Astrocyte of the spinal cord (primary cell): ENCODE measurements at regions not wholly inside any gene's neighbourhood (a gene's known extent, or its start where the extent isn't known, plus 50 kb on each side); places are given as distances from the start of the nearest gene placed in this dataset.

Experiments
- DNase-seq: peaks from one replicate; pipeline ENCODE4 v3.0.0; 2011; ENCODE audit warnings: low read depth, low spot score
- H3K4me3 ChIP-seq: 2 replicates; pipeline ENCODE4 v1.5.1; 2011; ENCODE audit warnings: low read depth, mild to moderate bottlenecking, low read length, moderate library complexity
- in situ Hi-C: cut with HindIII; loops from 2 replicates; pipeline ENCODE4 v1.10.0; 2017; ENCODE audit warnings: low sequenced_read_pairs
- TF ChIP-seq, protein P1 (sequence below): IDR thresholded peaks from 2 replicates; pipeline ENCODE4 v1.5.1; 2012; ENCODE audit warnings: low read depth, mild to moderate bottlenecking, low read length, inconsistent platforms

DNA sequence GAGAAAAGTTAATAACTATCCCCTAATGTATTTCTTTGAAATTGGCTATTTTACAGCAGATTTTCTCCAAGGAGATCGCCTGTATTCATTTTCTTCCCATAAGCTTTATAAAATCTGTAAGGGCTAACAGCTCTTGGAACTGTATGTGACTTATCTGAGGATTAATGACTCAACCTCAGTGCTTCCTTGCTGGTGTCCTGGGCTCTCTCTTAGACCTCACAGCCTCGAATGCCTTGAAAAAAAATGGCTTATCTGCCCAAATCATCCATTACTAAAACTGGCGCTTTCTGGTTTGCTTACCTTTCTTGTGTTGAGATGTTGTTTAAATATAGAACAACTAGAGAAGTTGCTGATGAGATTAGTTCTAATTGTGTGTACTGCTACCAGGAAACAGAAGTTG, 713.6 kb downstream of the SLC4A3 start:
- TF ChIP-seq, protein P1, sequence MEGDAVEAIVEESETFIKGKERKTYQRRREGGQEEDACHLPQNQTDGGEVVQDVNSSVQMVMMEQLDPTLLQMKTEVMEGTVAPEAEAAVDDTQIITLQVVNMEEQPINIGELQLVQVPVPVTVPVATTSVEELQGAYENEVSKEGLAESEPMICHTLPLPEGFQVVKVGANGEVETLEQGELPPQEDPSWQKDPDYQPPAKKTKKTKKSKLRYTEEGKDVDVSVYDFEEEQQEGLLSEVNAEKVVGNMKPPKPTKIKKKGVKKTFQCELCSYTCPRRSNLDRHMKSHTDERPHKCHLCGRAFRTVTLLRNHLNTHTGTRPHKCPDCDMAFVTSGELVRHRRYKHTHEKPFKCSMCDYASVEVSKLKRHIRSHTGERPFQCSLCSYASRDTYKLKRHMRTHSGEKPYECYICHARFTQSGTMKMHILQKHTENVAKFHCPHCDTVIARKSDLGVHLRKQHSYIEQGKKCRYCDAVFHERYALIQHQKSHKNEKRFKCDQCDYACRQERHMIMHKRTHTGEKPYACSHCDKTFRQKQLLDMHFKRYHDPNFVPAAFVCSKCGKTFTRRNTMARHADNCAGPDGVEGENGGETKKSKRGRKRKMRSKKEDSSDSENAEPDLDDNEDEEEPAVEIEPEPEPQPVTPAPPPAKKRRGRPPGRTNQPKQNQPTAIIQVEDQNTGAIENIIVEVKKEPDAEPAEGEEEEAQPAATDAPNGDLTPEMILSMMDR, result no peak
- H3K4me3 ChIP-seq, result no peak overlapping the region
- in situ Hi-C loops, result no loop called here
- DNase-seq, result no peak

DNA sequence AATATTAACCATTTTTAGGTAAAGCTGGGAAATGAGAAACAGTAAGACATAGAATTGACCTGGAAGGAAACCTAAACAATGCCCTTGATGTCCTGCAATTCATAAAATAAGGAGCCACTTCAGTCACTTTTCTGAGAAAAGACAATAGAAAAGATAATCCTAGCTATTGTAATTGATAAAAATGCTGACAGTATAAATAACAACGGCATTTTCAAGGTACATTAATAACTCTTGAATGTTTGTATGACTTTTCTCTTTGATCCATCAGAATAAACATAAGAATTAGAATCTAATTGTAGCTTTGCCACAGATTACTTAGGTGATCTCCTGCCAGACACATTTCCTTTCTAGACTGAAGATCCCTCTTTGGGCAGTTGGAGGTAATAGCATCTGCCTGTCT, 719.5 kb downstream of the SLC4A3 start:
- TF ChIP-seq, protein P1, result no peak
- DNase-seq, result no peak
- in situ Hi-C loops, result no loop called here
- H3K4me3 ChIP-seq, result no peak overlapping the region

DNA sequence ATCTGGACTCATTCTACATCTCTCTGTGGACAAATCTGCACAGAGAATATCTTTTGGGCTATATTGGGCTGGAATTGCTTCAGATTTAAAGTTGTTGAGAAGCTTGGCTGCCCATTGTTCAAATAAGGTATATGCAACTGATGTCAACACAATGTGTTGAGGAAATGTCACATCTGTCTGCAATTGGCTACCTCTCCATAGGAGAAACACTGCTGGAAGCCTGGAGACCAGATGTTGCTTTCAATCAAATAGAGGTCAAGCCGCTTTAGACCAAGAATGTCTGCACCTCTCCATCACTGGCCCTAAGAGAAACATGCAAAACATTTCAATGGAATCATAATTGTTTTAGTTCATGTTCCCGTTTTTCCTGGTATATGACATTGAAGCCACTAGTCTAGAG, 720.2 kb downstream of the SLC4A3 start:
- no peak for DNase-seq
- in situ Hi-C loops, result no loop called here
- H3K4me3 ChIP-seq, result no peak overlapping the region
- TF ChIP-seq, protein P1, result no peak

DNA sequence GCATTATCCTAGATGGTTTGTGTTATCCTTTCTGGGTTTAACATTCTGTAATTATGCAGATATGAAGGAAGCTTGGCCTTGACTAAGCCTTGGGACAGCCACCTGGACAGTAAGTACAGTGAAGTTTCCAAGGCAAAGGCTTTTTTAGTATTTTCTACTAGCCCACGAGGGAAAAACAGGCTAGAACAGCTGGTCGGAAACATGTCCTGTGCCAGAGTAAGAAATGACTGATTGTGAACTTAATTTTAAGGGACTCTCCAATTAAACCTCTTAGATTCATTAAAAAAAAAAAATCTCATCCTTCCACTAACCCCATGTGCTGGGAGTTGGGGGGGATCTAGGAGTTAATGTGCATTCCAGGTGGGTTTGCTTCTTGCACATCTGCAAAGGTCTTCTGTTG, 720.8 kb downstream of the SLC4A3 start:
- no peak for DNase-seq
- in situ Hi-C loops, result no loop called here
- no peak overlapping the region for H3K4me3 ChIP-seq
- TF ChIP-seq, protein P1, result no peak

DNA sequence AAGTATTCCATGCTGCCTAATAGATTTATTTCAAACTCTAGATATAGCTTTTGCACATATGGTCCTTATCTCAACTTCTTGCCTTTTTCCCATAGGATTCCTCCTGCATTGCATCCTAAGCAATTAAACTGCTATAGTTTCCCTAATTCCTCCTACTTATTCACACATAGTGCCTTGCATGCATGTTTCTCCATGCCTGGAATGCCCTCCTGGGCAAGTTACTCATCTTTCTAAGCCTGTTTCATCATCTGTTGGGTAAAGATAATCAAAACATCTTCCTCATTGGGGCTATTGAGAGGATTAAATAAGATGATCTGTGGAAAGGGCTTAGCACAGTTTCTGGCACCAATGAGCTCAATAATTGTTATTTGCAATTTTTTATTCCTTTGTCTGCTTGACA, 726.5 kb downstream of the SLC4A3 start:
- in situ Hi-C loops, result no loop called here
- no peak for DNase-seq
- TF ChIP-seq, protein P1, result no peak
- H3K4me3 ChIP-seq, result no peak overlapping the region

DNA sequence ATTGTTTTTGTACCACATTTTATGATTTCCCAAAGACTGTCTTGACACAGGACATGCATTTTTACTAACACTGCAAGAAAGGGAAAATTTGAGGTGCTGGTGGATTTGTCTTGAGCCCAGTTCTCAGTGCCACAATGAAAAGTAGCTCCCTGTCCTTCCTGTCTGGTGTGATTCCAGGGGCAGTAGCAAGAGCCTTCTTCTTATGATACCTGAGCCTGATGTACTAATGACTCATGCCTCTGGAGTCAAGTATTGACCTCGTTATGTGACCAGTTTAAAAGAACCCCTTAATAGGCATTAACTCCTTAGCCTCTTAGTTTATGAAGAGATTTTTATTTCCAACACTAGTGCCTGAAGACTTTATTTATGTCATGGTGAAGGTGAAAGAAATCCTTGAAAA, 728.6 kb downstream of the SLC4A3 start:
- in situ Hi-C loops, result no loop called here
- no peak overlapping the region for H3K4me3 ChIP-seq
- DNase-seq, result no peak
- TF ChIP-seq, protein P1, result no peak

DNA sequence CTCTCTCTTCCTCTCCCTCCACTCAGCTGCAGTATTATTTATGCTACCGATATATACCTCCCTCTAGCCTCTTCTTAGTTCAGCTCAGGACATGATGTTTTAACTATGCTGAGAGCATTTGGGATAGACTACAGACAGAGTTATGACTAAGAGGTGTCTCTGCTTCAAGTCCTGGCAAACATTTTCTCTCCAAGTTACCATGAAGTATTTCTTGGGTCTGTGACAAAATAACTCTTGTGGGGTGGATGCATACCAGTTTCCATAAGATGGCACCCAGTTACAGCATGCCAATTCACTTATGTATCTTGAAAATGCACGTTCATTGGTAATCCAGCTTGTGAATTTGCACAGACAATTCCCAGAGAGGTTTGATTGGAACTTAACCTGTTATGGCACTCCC, 737.6 kb downstream of the SLC4A3 start:
- DNase-seq, result peak; percentile 81
- H3K4me3 ChIP-seq, result no peak overlapping the region
- in situ Hi-C loops, result no loop called here
- TF ChIP-seq, protein P1, result no peak
